ENCODE measurements at regions not wholly inside any gene's neighbourhood (a gene's known extent, or its start where the extent isn't known, plus 50 kb on each side); places are given as distances from the start of the nearest gene placed in this dataset.

- Histone ChIP-seq H2BK120ac (replicated peaks; ENCODE audit: low read depth, low read length) (no peak overlapping the region), H4K91ac (replicated peaks; ENCODE audit: insufficient read length, low read length) (peak overlapping the region; percentile 91), H2AK5ac (ENCODE audit: low read depth, low read length) (peak overlapping the region; percentile 18; the same call in 1 of the 2 replicates), H3K4ac (replicated peaks; ENCODE audit: insufficient read length, low read depth, low read length) (no peak overlapping the region), H4K20me1 (replicated peaks in 1 of 2; ENCODE audit: control insufficient read depth in 1 of 2, insufficient read depth in 2 of 2, low read length in 2 of 2) (peaks cover 0 to 4% of the 10 kb centered on the region in 2 experiments), H2BK20ac (ENCODE audit: low read length) (no peak overlapping the region), H3K23ac (ENCODE audit: insufficient read length) (no peak overlapping the region), H3K4me3 (ENCODE audit: extremely low read depth in 1 of 4, insufficient read depth in 2 of 4, low read depth in 3 of 4, low read length in 4 of 4) (no peak overlapping the region), H2BK5ac (ENCODE audit: low read depth, low read length) (no peak overlapping the region), H4K8ac (ENCODE audit: extremely low read depth, insufficient read depth, low read length) (no peak overlapping the region), H3K4me2 (ENCODE audit: insufficient read depth in 1 of 2, low read depth in 2 of 2, low read length in 2 of 2) (no peak overlapping the region), H3K27ac (ENCODE audit: low read depth, low read length) (peak overlapping the region; percentile 15; the same call in 1 of the 2 replicates), H4K5ac (ENCODE audit: insufficient read length, low read depth, low read length) (no peak overlapping the region), H3K14ac (ENCODE audit: insufficient read length) (no peak overlapping the region), H3K79me1 (ENCODE audit: low read depth, low read length) (no peaks in the 10 kb centered on the region), H2BK15ac (ENCODE audit: low read length) (0 out of 2 replicates have a peak overlapping the region, but pooled peaks have one; percentile 68), H3K9me3 (ENCODE audit: insufficient read depth in 2 of 2, low read depth in 1 of 2, low read length in 1 of 2) (no peaks in the 10 kb centered on the region; a peak in 1 of 4 replicates), H3K79me2 (ENCODE audit: control insufficient read depth in 1 of 2, insufficient read depth in 2 of 2, low read length in 2 of 2) (no peaks in the 10 kb centered on the region), H3K56ac (replicated peaks; ENCODE audit: insufficient read length, low read depth, low read length) (no peak overlapping the region), H3K36me3 (ENCODE audit: control insufficient read depth in 2 of 4, insufficient read depth in 4 of 4, low read length in 3 of 4) (no peaks in the 10 kb centered on the region), H2AFZ (ENCODE audit: low read length) (no peak overlapping the region), H3K9ac (replicated peaks in 1 of 4; ENCODE audit: extremely low read depth in 1 of 4, low read depth in 3 of 4, low read length in 3 of 4) (no peak overlapping the region), H3K27me3 (replicated peaks in 1 of 4; ENCODE audit: control insufficient read depth in 3 of 4, extremely low read depth in 1 of 4, insufficient read depth in 3 of 4, low read length in 3 of 4) (no peaks in the 10 kb centered on the region), H3K23me2 (ENCODE audit: low read depth, low read length) (peaks cover 5% of the 10 kb centered on the region; the same call in 1 of the 2 replicates), H3K18ac (ENCODE audit: extremely low read depth, low read length) (no peak overlapping the region; the same call in 1 of the 2 replicates), H2BK12ac (ENCODE audit: low read depth, low read length) (no peak overlapping the region), H3K4me1 (replicated peaks in 1 of 4; ENCODE audit: control insufficient read depth in 3 of 4, insufficient read depth in 4 of 4, low read length in 3 of 4) (peaks cover 0 to 9% (median 3%) of the 10 kb centered on the region in 4 experiments; a peak in 1 of 7 replicates)
- CTCF ChIA-PET (ENCODE audit: partially characterized antibody): interaction anchor here (1.2 kb wide), 1 partner anchor 120 kb away, joined by 3 read pairs; no protein-coding TSS in a partner anchor
- WGBS, 2 experiments (ENCODE audit: extremely low coverage in 1 of 2, insufficient coverage in 1 of 2, insufficient read length in 1 of 2, insufficient replicate concordance in 2 of 2, low coverage in 1 of 2, low lambda C conversion rate in 2 of 2, missing lambda C conversion rate in 1 of 2): 94% methylated on average over 10 of the region's 10 CpGs; no CpG with 5 or more reads in 1 of the 2 experiments
- FAIRE-seq: no peak
- DNase-seq (ENCODE audit: low read depth in 1 of 2, low spot score in 2 of 2): peak in 1 of 2 experiments; percentile 29
- POLR2A ChIA-PET (ENCODE audit: partially characterized antibody): no interaction called here
- TF ChIP-seq ATF2 (IDR thresholded peaks at IDR 0.05; ENCODE audit: low read length): no peak
- no peak for TF ChIP-seq SP2 (IDR thresholded peaks at IDR 0.05; ENCODE audit: low read length)
- no peak for TF ChIP-seq TEAD4 (IDR thresholded peaks at IDR 0.05; ENCODE audit: low read depth, low read length)
- no peak for TF ChIP-seq POLR2AphosphoS5 (IDR thresholded peaks at IDR 0.05; ENCODE audit: low read depth, low read length)
- no peak for TF ChIP-seq EZH2 (IDR thresholded peaks at IDR 0.05; ENCODE audit: low read depth, low read length, severe bottlenecking)
- no peak for TF ChIP-seq RAD21 (IDR thresholded peaks at IDR 0.05 in 1 of 2, conservative IDR thresholded peaks at IDR 0.05 in 1 of 2; ENCODE audit: low read depth in 2 of 2, low read length in 2 of 2)
- no peak for TF ChIP-seq TAF7 (optimal IDR thresholded peaks at IDR 0.05; ENCODE audit: borderline replicate concordance, low read depth, low read length)
- no peak for TF ChIP-seq RFX5 (IDR thresholded peaks at IDR 0.05; ENCODE audit: borderline replicate concordance, low read depth, low read length)
- no peak for TF ChIP-seq MAX (IDR thresholded peaks at IDR 0.05)
These were observed 94.2 kb upstream of the ALDH1A3 start for GRCh38 chr15:100785181-100786138.

All from H1 (cell line).